ENCODE measurements at regions not wholly inside any gene's neighbourhood (a gene's known extent, or its start where the extent isn't known, plus 50 kb on each side); places are given as distances from the start of the nearest gene placed in this dataset.

- H3K27me3 ChIP-seq (ENCODE audit: control insufficient read depth in 3 of 3, insufficient read depth in 3 of 3, low read depth in 1 of 3, low read length in 3 of 3), result no peaks in the 10 kb centered on the region
- no peak overlapping the region for H4K91ac ChIP-seq (ENCODE audit: low read depth, low read length, poor library complexity)
- no peak overlapping the region for H3K18ac ChIP-seq (ENCODE audit: low read length)
- no CpG with 5 or more reads among the region's 3 CpGs for WGBS, 2 donors (ENCODE audit: extremely low coverage in 2 of 2, insufficient read length in 2 of 2, insufficient replicate concordance in 1 of 2)
- no peak overlapping the region for H4K8ac ChIP-seq (ENCODE audit: low read depth, low read length)
- H3K4me1 ChIP-seq (ENCODE audit: control insufficient read depth in 2 of 2, insufficient read depth in 1 of 2, low read depth in 1 of 2, low read length in 2 of 2), result peaks cover 0 to 8% of the 10 kb centered on the region in 2 donors
- no peak overlapping the region for H3K4ac ChIP-seq (ENCODE audit: low read length)
- H3K23ac ChIP-seq (ENCODE audit: low read depth, low read length, poor library complexity), result no peak overlapping the region
- H3K9me3 ChIP-seq (replicated peaks in 1 of 2; ENCODE audit: control insufficient read depth in 2 of 2, insufficient read depth in 1 of 2, low read depth in 1 of 2, low read length in 2 of 2), result no peaks in the 10 kb centered on the region
- no peak overlapping the region for H3K27ac ChIP-seq (replicated peaks; ENCODE audit: low read length)
- no peak overlapping the region for H2BK120ac ChIP-seq (ENCODE audit: low read depth, low read length)
- H3K4me2 ChIP-seq (ENCODE audit: insufficient read depth, low read length, poor library complexity, severe bottlenecking), result no peak overlapping the region
- H3K9ac ChIP-seq (ENCODE audit: low read depth, low read length, poor library complexity), result no peak overlapping the region
- no peak overlapping the region for H2BK5ac ChIP-seq (ENCODE audit: low read length)
- no peaks in the 10 kb centered on the region for H3K79me1 ChIP-seq (ENCODE audit: low read depth, low read length)
- no peak overlapping the region for H2BK15ac ChIP-seq (ENCODE audit: low read length)
- no peak overlapping the region for H3K4me3 ChIP-seq (ENCODE audit: low read length in 2 of 2)
- no peak overlapping the region for H2AFZ ChIP-seq (ENCODE audit: low read length)
- H3K36me3 ChIP-seq (replicated peaks in 1 of 2; ENCODE audit: control insufficient read depth in 2 of 2, insufficient read depth in 2 of 2, low read length in 2 of 2), result no peaks in the 10 kb centered on the region
- DNase-seq (ENCODE audit: low spot score), result no peak
- H3K14ac ChIP-seq (ENCODE audit: low read length), result no peak overlapping the region
- H2AK5ac ChIP-seq (ENCODE audit: low read depth, low read length), result no peak overlapping the region
- no peak overlapping the region for H2BK12ac ChIP-seq (ENCODE audit: low read length)
Observed at GRCh38 chr1:199725002-199725565, 302.4 kb upstream of the NR5A2 start.

GRCh38 chr1:199727682-199728081, 299.8 kb upstream of the NR5A2 start:
- Histone ChIP-seq H3K4me3 (ENCODE audit: low read length in 2 of 2) (no peak overlapping the region), H3K27ac (replicated peaks; ENCODE audit: low read length) (no peak overlapping the region), H2BK120ac (ENCODE audit: low read depth, low read length) (no peak overlapping the region), H3K79me1 (ENCODE audit: low read depth, low read length) (no peaks in the 10 kb centered on the region), H3K23ac (ENCODE audit: low read depth, low read length, poor library complexity) (no peak overlapping the region), H3K14ac (ENCODE audit: low read length) (no peak overlapping the region), H2BK15ac (ENCODE audit: low read length) (no peak overlapping the region), H4K91ac (ENCODE audit: low read depth, low read length, poor library complexity) (no peak overlapping the region), H3K9me3 (replicated peaks in 1 of 2; ENCODE audit: control insufficient read depth in 2 of 2, insufficient read depth in 1 of 2, low read depth in 1 of 2, low read length in 2 of 2) (no peaks in the 10 kb centered on the region), H3K27me3 (ENCODE audit: control insufficient read depth in 3 of 3, insufficient read depth in 3 of 3, low read depth in 1 of 3, low read length in 3 of 3) (no peaks in the 10 kb centered on the region), H3K4me1 (ENCODE audit: control insufficient read depth in 2 of 2, insufficient read depth in 1 of 2, low read depth in 1 of 2, low read length in 2 of 2) (peaks cover 0 to 8% of the 10 kb centered on the region in 2 donors), H2AK5ac (ENCODE audit: low read depth, low read length) (no peak overlapping the region), H3K9ac (ENCODE audit: low read depth, low read length, poor library complexity) (no peak overlapping the region), H3K4me2 (ENCODE audit: insufficient read depth, low read length, poor library complexity, severe bottlenecking) (no peak overlapping the region), H4K8ac (ENCODE audit: low read depth, low read length) (no peak overlapping the region), H2AFZ (ENCODE audit: low read length) (no peak overlapping the region), H2BK12ac (ENCODE audit: low read length) (no peak overlapping the region), H3K18ac (ENCODE audit: low read length) (no peak overlapping the region), H3K4ac (ENCODE audit: low read length) (no peak overlapping the region), H2BK5ac (ENCODE audit: low read length) (no peak overlapping the region), H3K36me3 (replicated peaks in 1 of 2; ENCODE audit: control insufficient read depth in 2 of 2, insufficient read depth in 2 of 2, low read length in 2 of 2) (no peaks in the 10 kb centered on the region)
- WGBS, 2 donors (ENCODE audit: extremely low coverage in 2 of 2, insufficient read length in 2 of 2, insufficient replicate concordance in 1 of 2), result no CpG with 5 or more reads among the region's 2 CpGs
- DNase-seq (ENCODE audit: low spot score), result no peak

- Histone ChIP-seq H3K18ac (ENCODE audit: low read length) (no peak overlapping the region), H2BK12ac (ENCODE audit: low read length) (no peak overlapping the region), H2AFZ (ENCODE audit: low read length) (no peak overlapping the region), H3K27me3 (ENCODE audit: control insufficient read depth in 3 of 3, insufficient read depth in 3 of 3, low read depth in 1 of 3, low read length in 3 of 3) (no peaks in the 10 kb centered on the region), H3K36me3 (replicated peaks in 1 of 2; ENCODE audit: control insufficient read depth in 2 of 2, insufficient read depth in 2 of 2, low read length in 2 of 2) (no peaks in the 10 kb centered on the region), H3K4me3 (ENCODE audit: low read length in 2 of 2) (no peak overlapping the region), H3K23ac (ENCODE audit: low read depth, low read length, poor library complexity) (no peak overlapping the region), H3K9ac (ENCODE audit: low read depth, low read length, poor library complexity) (no peak overlapping the region), H2BK15ac (ENCODE audit: low read length) (no peak overlapping the region), H3K4me2 (ENCODE audit: insufficient read depth, low read length, poor library complexity, severe bottlenecking) (no peak overlapping the region), H4K8ac (ENCODE audit: low read depth, low read length) (no peak overlapping the region), H3K4me1 (ENCODE audit: control insufficient read depth in 2 of 2, insufficient read depth in 1 of 2, low read depth in 1 of 2, low read length in 2 of 2) (peaks cover 0 to 3% of the 10 kb centered on the region in 2 donors), H3K14ac (ENCODE audit: low read length) (no peak overlapping the region), H2BK120ac (ENCODE audit: low read depth, low read length) (no peak overlapping the region), H4K91ac (ENCODE audit: low read depth, low read length, poor library complexity) (no peak overlapping the region), H3K27ac (replicated peaks; ENCODE audit: low read length) (no peak overlapping the region), H2AK5ac (ENCODE audit: low read depth, low read length) (no peak overlapping the region), H3K4ac (ENCODE audit: low read length) (no peak overlapping the region), H2BK5ac (ENCODE audit: low read length) (no peak overlapping the region), H3K79me1 (ENCODE audit: low read depth, low read length) (no peaks in the 10 kb centered on the region), H3K9me3 (replicated peaks in 1 of 2; ENCODE audit: control insufficient read depth in 2 of 2, insufficient read depth in 1 of 2, low read depth in 1 of 2, low read length in 2 of 2) (no peaks in the 10 kb centered on the region)
- no CpG with 5 or more reads among the region's 2 CpGs for WGBS, 2 donors (ENCODE audit: extremely low coverage in 2 of 2, insufficient read length in 2 of 2, insufficient replicate concordance in 1 of 2)
- DNase-seq (ENCODE audit: low spot score), result no peak
Observed at GRCh38 chr1:199728345-199728744, 299.2 kb upstream of the NR5A2 start.

GRCh38 chr1:199733125-199733524, 294.4 kb upstream of the NR5A2 start:
- Histone ChIP-seq H2AK5ac (ENCODE audit: low read depth, low read length) (no peak overlapping the region), H3K18ac (ENCODE audit: low read length) (no peak overlapping the region), H4K8ac (ENCODE audit: low read depth, low read length) (no peak overlapping the region), H3K36me3 (replicated peaks in 1 of 2; ENCODE audit: control insufficient read depth in 2 of 2, insufficient read depth in 2 of 2, low read length in 2 of 2) (no peaks in the 10 kb centered on the region), H3K9me3 (replicated peaks in 1 of 2; ENCODE audit: control insufficient read depth in 2 of 2, insufficient read depth in 1 of 2, low read depth in 1 of 2, low read length in 2 of 2) (no peaks in the 10 kb centered on the region), H3K9ac (ENCODE audit: low read depth, low read length, poor library complexity) (no peak overlapping the region), H3K4ac (ENCODE audit: low read length) (no peak overlapping the region), H2AFZ (ENCODE audit: low read length) (no peak overlapping the region), H2BK15ac (ENCODE audit: low read length) (no peak overlapping the region), H3K4me1 (ENCODE audit: control insufficient read depth in 2 of 2, insufficient read depth in 1 of 2, low read depth in 1 of 2, low read length in 2 of 2) (peaks cover 0 to 1% of the 10 kb centered on the region in 2 donors), H3K79me1 (ENCODE audit: low read depth, low read length) (no peaks in the 10 kb centered on the region), H3K14ac (ENCODE audit: low read length) (no peak overlapping the region), H2BK120ac (ENCODE audit: low read depth, low read length) (no peak overlapping the region), H4K91ac (ENCODE audit: low read depth, low read length, poor library complexity) (no peak overlapping the region), H3K4me3 (ENCODE audit: low read length in 2 of 2) (no peak overlapping the region), H3K27ac (replicated peaks; ENCODE audit: low read length) (no peak overlapping the region), H2BK5ac (ENCODE audit: low read length) (no peak overlapping the region), H2BK12ac (ENCODE audit: low read length) (no peak overlapping the region), H3K27me3 (ENCODE audit: control insufficient read depth in 3 of 3, insufficient read depth in 3 of 3, low read depth in 1 of 3, low read length in 3 of 3) (no peaks in the 10 kb centered on the region), H3K23ac (ENCODE audit: low read depth, low read length, poor library complexity) (no peak overlapping the region), H3K4me2 (ENCODE audit: insufficient read depth, low read length, poor library complexity, severe bottlenecking) (no peak overlapping the region)
- DNase-seq (ENCODE audit: low spot score), result no peak
- no CpG with 5 or more reads among the region's 2 CpGs for WGBS, 2 donors (ENCODE audit: extremely low coverage in 2 of 2, insufficient read length in 2 of 2, insufficient replicate concordance in 1 of 2)
